ENCODE measurements at regions not wholly inside any gene's neighbourhood (a gene's known extent, or its start where the extent isn't known, plus 50 kb on each side); places are given as distances from the start of the nearest gene placed in this dataset.

GRCh38 chr6:44504301-44504791 is 116.8 kb downstream of the CDC5L start:
- ChIA-PET CTCF (interaction anchor here (0.8 kb wide), 1 partner anchor 34 kb away, joined by 4 read pairs; no protein-coding TSS in a partner anchor), POLR2A (no interaction called here)
- no peak overlapping the region for H3K4me3 ChIP-seq (ENCODE audit: low read depth in 2 of 2, low read length in 1 of 2)
- H3K9me2 ChIP-seq: no peaks in the 10 kb centered on the region
- H3K4me1 ChIP-seq (ENCODE audit: control insufficient read depth in 1 of 2, insufficient read depth in 2 of 2, low read depth in 1 of 2, low read length in 1 of 2): no peaks in the 10 kb centered on the region
- TF ChIP-seq RFX5 (IDR thresholded peaks at IDR 0.05; ENCODE audit: low read length) (no peak), TEAD4 (IDR thresholded peaks at IDR 0.05; ENCODE audit: borderline replicate concordance, insufficient read depth) (no peak), MAX (IDR thresholded peaks at IDR 0.05; ENCODE audit: low read depth) (no peak), TCF12 (IDR thresholded peaks at IDR 0.05) (no peak), EP300 (IDR thresholded peaks at IDR 0.05; ENCODE audit: borderline replicate concordance in 1 of 2, low read depth in 1 of 2, low read length in 1 of 2) (no peak), EZH2phosphoT487 (IDR thresholded peaks at IDR 0.05; ENCODE audit: borderline replicate concordance, low read depth) (no peak), PBX3 (IDR thresholded peaks at IDR 0.05) (no peak), MXI1 (IDR thresholded peaks at IDR 0.05; ENCODE audit: low read depth, low read length) (no peak), USF1 (IDR thresholded peaks at IDR 0.05; ENCODE audit: borderline replicate concordance, low read depth) (no peak), NRF1 (IDR thresholded peaks at IDR 0.05; ENCODE audit: low read depth, low read length) (no peak), GABPA (IDR thresholded peaks at IDR 0.05; ENCODE audit: low read depth) (no peak), TAF1 (IDR thresholded peaks at IDR 0.05; ENCODE audit: borderline replicate concordance, low read depth, low read length) (no peak), CTCF (IDR thresholded peaks at IDR 0.05) (no peak), POLR2AphosphoS5 (IDR thresholded peaks at IDR 0.05; ENCODE audit: low read depth, low read length) (no peak), RXRA (IDR thresholded peaks at IDR 0.05; ENCODE audit: borderline replicate concordance, low read depth) (no peak), JUND (IDR thresholded peaks at IDR 0.05) (no peak), REST (IDR thresholded peaks at IDR 0.05; ENCODE audit: low read depth, low read length) (no peak), CHD2 (IDR thresholded peaks at IDR 0.05; ENCODE audit: low read length, partially characterized antibody) (no peak), RAD21 (IDR thresholded peaks at IDR 0.05; ENCODE audit: low read length) (no peak)
- H3K79me2 ChIP-seq (ENCODE audit: insufficient read depth): no peaks in the 10 kb centered on the region
- no peaks in the 10 kb centered on the region for H3F3A ChIP-seq (replicated peaks; ENCODE audit: insufficient read depth)
- H3K27ac ChIP-seq (ENCODE audit: low read depth in 2 of 2, low read length in 1 of 2): no peak overlapping the region
- no peaks in the 10 kb centered on the region for H3K36me3 ChIP-seq (replicated peaks in 1 of 2; ENCODE audit: control insufficient read depth in 1 of 2, insufficient read depth in 2 of 2, low read length in 1 of 2)
- no peak overlapping the region for H3K9ac ChIP-seq
- H3K27me3 ChIP-seq (ENCODE audit: insufficient read depth): no peaks in the 10 kb centered on the region
- no peak overlapping the region for H2AFZ ChIP-seq (ENCODE audit: low read depth)
- WGBS (ENCODE audit: low lambda C conversion rate): 21% methylated on average over 5 of the region's 5 CpGs
- no peaks in the 10 kb centered on the region for H3K9me3 ChIP-seq
- H3K4me2 ChIP-seq: no peak overlapping the region
- H4K20me1 ChIP-seq (ENCODE audit: insufficient read depth): no peaks in the 10 kb centered on the region
- DNase-seq: no peak

Measured in SK-N-SH (cell line).